Neural progenitor cell (in vitro differentiated cells): ENCODE measurements at regions not wholly inside any gene's neighbourhood (a gene's known extent, or its start where the extent isn't known, plus 50 kb on each side); places are given as distances from the start of the nearest gene placed in this dataset.

Experiments
- DNase-seq: peaks from one replicate; pipeline ENCODE4 v3.0.0-alpha.2; 2016; ENCODE audit warnings: low spot score
- H2AFZ ChIP-seq: fragments of 200-600 bp; sonication (generic); replicated peaks from 2 replicates; pipeline ENCODE4 v1.6.1; 2016; ENCODE audit warnings: antibody characterized with exemption
- H3F3A ChIP-seq: fragments of 200-600 bp; sonication (generic); 2 replicates; pipeline ENCODE4 v1.6.1; 2016; ENCODE audit warnings: antibody characterized with exemption, low read depth
- H3K27ac ChIP-seq: fragments of 200-600 bp; sonication (generic); 2 replicates; pipeline ENCODE4 v1.5.1; 2016; ENCODE audit warnings: mild to moderate bottlenecking
- H3K27me3 ChIP-seq: fragments of 200-600 bp; sonication (generic); 2 replicates; pipeline ENCODE4 v1.6.1; 2016; ENCODE audit warnings: mild to moderate bottlenecking, moderate library complexity
- H3K36me3 ChIP-seq: fragments of 200-600 bp; sonication (generic); 2 replicates; pipeline ENCODE4 v1.5.1; 2016
- H3K4me1 ChIP-seq: fragments of 200-600 bp; sonication (generic); 2 replicates; pipeline ENCODE4 v1.6.1; 2016; ENCODE audit warnings: mixed run types
- H3K4me2 ChIP-seq: fragments of 200-600 bp; sonication (generic); 2 replicates; pipeline ENCODE4 v1.6.1; 2016
- H3K4me3 ChIP-seq: fragments of 200-600 bp; sonication (generic); 2 replicates; pipeline ENCODE4 v1.5.1; 2016
- H3K79me2 ChIP-seq: fragments of 200-600 bp; sonication (generic); 2 replicates; pipeline ENCODE4 v1.6.1; 2016; ENCODE audit warnings: low read depth
- H3K9ac ChIP-seq: fragments of 200-600 bp; sonication (generic); 2 replicates; pipeline ENCODE4 v1.6.1; 2016
- H3K9me3 ChIP-seq: fragments of 200-600 bp; sonication (generic); 2 replicates; pipeline ENCODE4 v1.5.1; 2016; ENCODE audit warnings: low read depth
- H4K20me1 ChIP-seq: fragments of 200-600 bp; sonication (generic); 2 replicates; pipeline ENCODE4 v1.6.1; 2016; ENCODE audit warnings: low read depth
- H3K27ac Mint-ChIP-seq: 3 replicates; pipeline ENCODE4 v1.8.0; 2021; ENCODE audit warnings: mixed read lengths
- H3K27me3 Mint-ChIP-seq: 2 replicates; pipeline ENCODE4 v1.8.0; 2022; ENCODE audit warnings: low read depth, mild to moderate bottlenecking, inconsistent platforms, moderate library complexity, mixed read lengths; ENCODE audit not compliant: insufficient read depth
- H3K36me3 Mint-ChIP-seq: 3 replicates; pipeline ENCODE4 v1.8.0; 2021; ENCODE audit warnings: mixed read lengths
- H3K4me1 Mint-ChIP-seq: 3 replicates; pipeline ENCODE4 v1.8.0; 2021; ENCODE audit warnings: mixed read lengths
- H3K4me3 Mint-ChIP-seq: 3 replicates; pipeline ENCODE4 v1.8.0; 2021; ENCODE audit warnings: mild to moderate bottlenecking, moderate library complexity, mixed read lengths
- H3K9me3 Mint-ChIP-seq: 3 replicates; pipeline ENCODE4 v1.8.0; 2020; ENCODE audit warnings: mixed read lengths
- CTCF ChIP-seq: fragments of 200-600 bp; sonication (generic); IDR thresholded peaks from 2 replicates; pipeline ENCODE4 v1.5.1; 2017; ENCODE audit warnings: antibody characterized with exemption, mild to moderate bottlenecking
- EZH2 ChIP-seq: fragments of 200-600 bp; sonication (generic); IDR thresholded peaks from 2 replicates; pipeline ENCODE4 v1.6.1; 2017; ENCODE audit warnings: antibody characterized with exemption, mild to moderate bottlenecking, moderate library complexity
- EZH2phosphoT487 ChIP-seq: fragments of 200-600 bp; sonication (generic); IDR thresholded peaks from 2 replicates; pipeline ENCODE4 v1.6.1; 2017; ENCODE audit warnings: antibody characterized with exemption

- no peak overlapping the region for H3K4me3 Mint-ChIP-seq
- no peak overlapping the region for H3K27ac Mint-ChIP-seq
- Histone ChIP-seq H3K36me3 (no peaks in the 10 kb centered on the region), H3K9me3 (no peaks in the 10 kb centered on the region), H3K27ac (no peak overlapping the region), H3F3A (no peaks in the 10 kb centered on the region), H2AFZ (peak overlapping the region; percentile 40), H3K4me2 (no peak overlapping the region), H3K4me1 (no peaks in the 10 kb centered on the region), H3K79me2 (no peaks in the 10 kb centered on the region), H4K20me1 (no peaks in the 10 kb centered on the region), H3K4me3 (no peak overlapping the region), H3K9ac (no peak overlapping the region), H3K27me3 (no peaks in the 10 kb centered on the region)
- H3K9me3 Mint-ChIP-seq, result no peaks in the 10 kb centered on the region
- TF ChIP-seq CTCF, result no peak
- no peak for TF ChIP-seq EZH2phosphoT487
- no peak for TF ChIP-seq EZH2
- peaks cover 10% of the 10 kb centered on the region for H3K4me1 Mint-ChIP-seq
- H3K36me3 Mint-ChIP-seq, result no peaks in the 10 kb centered on the region
- H3K27me3 Mint-ChIP-seq, result no peaks in the 10 kb centered on the region
- no peak for DNase-seq
Measured at GRCh38 chr1:87501738-87502137, 173.1 kb downstream of the LMO4 start.

GRCh38 chr1:87505391-87505983 lies 176.8 kb downstream of the LMO4 start:
- no peak overlapping the region for H3K4me3 Mint-ChIP-seq
- Histone ChIP-seq H3K36me3 (no peaks in the 10 kb centered on the region), H3K9me3 (no peaks in the 10 kb centered on the region), H4K20me1 (no peaks in the 10 kb centered on the region), H3F3A (no peaks in the 10 kb centered on the region), H3K4me1 (peaks cover 7% of the 10 kb centered on the region), H3K27ac (no peak overlapping the region), H2AFZ (no peak overlapping the region), H3K27me3 (no peaks in the 10 kb centered on the region), H3K79me2 (no peaks in the 10 kb centered on the region), H3K9ac (no peak overlapping the region), H3K4me3 (no peak overlapping the region), H3K4me2 (no peak overlapping the region)
- DNase-seq, result no peak
- no peaks in the 10 kb centered on the region for H3K27me3 Mint-ChIP-seq
- no peak overlapping the region for H3K27ac Mint-ChIP-seq
- H3K4me1 Mint-ChIP-seq, result peaks cover 10% of the 10 kb centered on the region
- H3K36me3 Mint-ChIP-seq, result no peaks in the 10 kb centered on the region
- no peaks in the 10 kb centered on the region for H3K9me3 Mint-ChIP-seq
- TF ChIP-seq EZH2, result no peak
- no peak for TF ChIP-seq EZH2phosphoT487
- no peak for TF ChIP-seq CTCF

GRCh38 chr1:87506147-87506546 lies 177.5 kb downstream of the LMO4 start:
- no peak overlapping the region for H3K27ac ChIP-seq
- no peaks in the 10 kb centered on the region for H3K36me3 ChIP-seq
- H3K27me3 Mint-ChIP-seq, result no peaks in the 10 kb centered on the region
- no peak overlapping the region for H3K4me3 Mint-ChIP-seq
- TF ChIP-seq EZH2, result no peak
- TF ChIP-seq EZH2phosphoT487, result no peak
- H3K9me3 ChIP-seq, result no peaks in the 10 kb centered on the region
- no peaks in the 10 kb centered on the region for H3K9me3 Mint-ChIP-seq
- no peak overlapping the region for H2AFZ ChIP-seq
- no peaks in the 10 kb centered on the region for H4K20me1 ChIP-seq
- H3K4me1 ChIP-seq, result peaks cover 7% of the 10 kb centered on the region
- H3K79me2 ChIP-seq, result no peaks in the 10 kb centered on the region
- DNase-seq, result no peak
- H3K4me1 Mint-ChIP-seq, result peaks cover 10% of the 10 kb centered on the region
- H3K4me2 ChIP-seq, result no peak overlapping the region
- no peak overlapping the region for H3K4me3 ChIP-seq
- no peaks in the 10 kb centered on the region for H3K27me3 ChIP-seq
- no peaks in the 10 kb centered on the region for H3F3A ChIP-seq
- no peak overlapping the region for H3K27ac Mint-ChIP-seq
- no peaks in the 10 kb centered on the region for H3K36me3 Mint-ChIP-seq
- no peak overlapping the region for H3K9ac ChIP-seq

- Mint-ChIP-seq H3K36me3 (no peaks in the 10 kb centered on the region), H3K9me3 (no peaks in the 10 kb centered on the region), H3K27ac (no peak overlapping the region), H3K27me3 (no peaks in the 10 kb centered on the region), H3K4me1 (peaks cover 14% of the 10 kb centered on the region), H3K4me3 (no peak overlapping the region)
- Histone ChIP-seq H4K20me1 (no peaks in the 10 kb centered on the region), H3F3A (no peaks in the 10 kb centered on the region), H3K9me3 (no peaks in the 10 kb centered on the region), H3K79me2 (no peaks in the 10 kb centered on the region), H2AFZ (no peak overlapping the region), H3K27ac (no peak overlapping the region), H3K4me3 (no peak overlapping the region), H3K4me1 (peaks cover 7% of the 10 kb centered on the region), H3K9ac (no peak overlapping the region), H3K36me3 (no peaks in the 10 kb centered on the region), H3K27me3 (no peaks in the 10 kb centered on the region), H3K4me2 (no peak overlapping the region)
- TF ChIP-seq EZH2phosphoT487 (no peak), CTCF (no peak), EZH2 (no peak)
- no peak for DNase-seq
Measured at GRCh38 chr1:87508247-87508787, 179.6 kb downstream of the LMO4 start.
